ENCODE measurements at regions not wholly inside any gene's neighbourhood (a gene's known extent, or its start where the extent isn't known, plus 50 kb on each side); places are given as distances from the start of the nearest gene placed in this dataset.

- H3K27ac ChIP-seq: no peak overlapping the region
- TF ChIP-seq CTCF (conservative IDR thresholded peaks at IDR 0.05) (no peak), ZFX (IDR thresholded peaks at IDR 0.05) (no peak)
Observed at GRCh38 chr9:74125941-74126340, 371.2 kb upstream of the RORB start.

- no peak for TF ChIP-seq CTCF (conservative IDR thresholded peaks at IDR 0.05)
- no peak overlapping the region for H3K27ac ChIP-seq
Observed at GRCh38 chr9:74132986-74133385, 364.1 kb upstream of the RORB start.

- H3K27ac ChIP-seq: no peak overlapping the region
- TF ChIP-seq ZFX (IDR thresholded peaks at IDR 0.05) (no peak), CTCF (conservative IDR thresholded peaks at IDR 0.05) (no peak)
Observed at GRCh38 chr9:74133921-74134320, 363.2 kb upstream of the RORB start.

GRCh38 chr9:74138182-74138581 lies 359.0 kb upstream of the RORB start:
- no peak overlapping the region for H3K27ac ChIP-seq
- no peak for TF ChIP-seq CTCF (conservative IDR thresholded peaks at IDR 0.05)
- TF ChIP-seq ZFX (IDR thresholded peaks at IDR 0.05): no peak

GRCh38 chr9:74140141-74140540 lies 357.0 kb upstream of the RORB start:
- no peak overlapping the region for H3K27ac ChIP-seq
- TF ChIP-seq ZFX (IDR thresholded peaks at IDR 0.05) (no peak), CTCF (conservative IDR thresholded peaks at IDR 0.05) (no peak)

GRCh38 chr9:74147906-74148305 lies 349.2 kb upstream of the RORB start:
- TF ChIP-seq CTCF (conservative IDR thresholded peaks at IDR 0.05): no peak
- TF ChIP-seq ZFX (IDR thresholded peaks at IDR 0.05): no peak
- no peak overlapping the region for H3K27ac ChIP-seq

GRCh38 chr9:74172874-74173273 lies 324.3 kb upstream of the RORB start:
- TF ChIP-seq ZFX (IDR thresholded peaks at IDR 0.05) (no peak), CTCF (conservative IDR thresholded peaks at IDR 0.05) (no peak)
- H3K27ac ChIP-seq: no peak overlapping the region

Data from C4-2B (cell line).